AG10803 (cell line): ENCODE measurements at regions not wholly inside any gene's neighbourhood (a gene's known extent, or its start where the extent isn't known, plus 50 kb on each side); places are given as distances from the start of the nearest gene placed in this dataset.

Experiments
- DNase-seq: peaks from one replicate; pipeline ENCODE4 v3.0.0; 2010; ENCODE audit warnings: low read depth
- H3K4me3 ChIP-seq: 2 replicates; pipeline ENCODE4 v1.5.1; 2011; ENCODE audit warnings: mild to moderate bottlenecking, low read length, control low read depth
- CTCF ChIP-seq: conservative IDR thresholded peaks from 2 replicates; pipeline ENCODE4 v1.5.1; 2011; ENCODE audit warnings: mild to moderate bottlenecking, low read length, control low read depth, inconsistent platforms

- no peak for DNase-seq
- no peak for TF ChIP-seq CTCF
Measured at GRCh38 chr16:52855463-52855862, 197.2 kb downstream of the CHD9NB start.

GRCh38 chr16:52852978-52853377 lies 199.7 kb downstream of the CHD9NB start:
- DNase-seq, result no peak
- no peak overlapping the region for H3K4me3 ChIP-seq

More at GRCh38 chr16:52855463-52855862, 197.2 kb downstream of the CHD9NB start:
- no peak overlapping the region for H3K4me3 ChIP-seq

GRCh38 chr16:52851211-52851740 lies 201.4 kb downstream of the CHD9NB start:
- TF ChIP-seq CTCF, result no peak
- H3K4me3 ChIP-seq, result no peak overlapping the region
- no peak for DNase-seq

More at GRCh38 chr16:52852978-52853377, 199.7 kb downstream of the CHD9NB start:
- no peak for TF ChIP-seq CTCF

GRCh38 chr16:52843381-52843780 lies 209.3 kb downstream of the CHD9NB start:
- DNase-seq, result no peak
- no peak overlapping the region for H3K4me3 ChIP-seq

GRCh38 chr16:52837251-52837650 lies 215.4 kb downstream of the CHD9NB start:
- DNase-seq, result no peak
- TF ChIP-seq CTCF, result no peak
- H3K4me3 ChIP-seq, result no peak overlapping the region

More at GRCh38 chr16:52843381-52843780, 209.3 kb downstream of the CHD9NB start:
- no peak for TF ChIP-seq CTCF

- H3K4me3 ChIP-seq, result no peak overlapping the region
- TF ChIP-seq CTCF, result no peak
- DNase-seq, result no peak
Measured at GRCh38 chr16:52834736-52835465, 217.8 kb downstream of the CHD9NB start.

GRCh38 chr16:52832771-52833170 lies 219.9 kb downstream of the CHD9NB start:
- H3K4me3 ChIP-seq, result no peak overlapping the region
- DNase-seq, result no peak
- no peak for TF ChIP-seq CTCF
